CD14-positive monocyte (primary cell): ENCODE measurements at regions not wholly inside any gene's neighbourhood (a gene's known extent, or its start where the extent isn't known, plus 50 kb on each side); places are given as distances from the start of the nearest gene placed in this dataset.
"Not testable (repeated sequence)": the region's sequence is repeated elsewhere in the genome, so short reads cannot be mapped to it uniquely, and the experiment has no call there.

Source experiments
- DNase-seq, 3 donors: peaks; one replicate each; pipeline ENCODE4 v3.0.0-alpha.2; 2011 to 2022
- H2AFZ ChIP-seq: 2 replicates; pipeline ENCODE4 v1.6.0; 2012; ENCODE audit warnings: mild to moderate bottlenecking, low read depth, low read length, inconsistent platforms; ENCODE audit not compliant: insufficient read depth, poor library complexity, severe bottlenecking
- H3K27ac ChIP-seq, 2 donors: 1 replicate in 1 of 2; 2 replicates in 1 of 2; pipeline ENCODE4 v1.5.1; 2012 to 2013; ENCODE audit warnings: low read length in 2 of 2, control low read depth in 1 of 2, inconsistent platforms in 1 of 2, low read depth in 1 of 2, mild to moderate bottlenecking in 1 of 2
- H3K27me3 ChIP-seq, 2 donors: one replicate each; pipeline versions ENCODE4 v1.6.0 to v1.6.1; 2011 to 2013; ENCODE audit warnings: low read length in 2 of 2; ENCODE audit not compliant: control insufficient read depth in 2 of 2, insufficient read depth in 2 of 2
- H3K36me3 ChIP-seq, 2 donors: replicated peaks in 1 of 2; 1 replicate in 1 of 2; 2 replicates in 1 of 2; pipeline versions ENCODE4 v1.5.1 to v1.6.1; 2012 to 2013; ENCODE audit warnings: low read length in 2 of 2, control low read depth in 1 of 2, inconsistent platforms in 1 of 2, mild to moderate bottlenecking in 1 of 2; ENCODE audit not compliant: insufficient read depth in 2 of 2, control insufficient read depth in 1 of 2
- H3K4me1 ChIP-seq, 2 donors: 1 replicate in 1 of 2; 2 replicates in 1 of 2; pipeline versions ENCODE4 v1.5.1 to v1.6.1; 2012 to 2013; ENCODE audit warnings: low read length in 2 of 2, control low read depth in 1 of 2, inconsistent platforms in 1 of 2, mild to moderate bottlenecking in 1 of 2, moderate library complexity in 1 of 2; ENCODE audit not compliant: insufficient read depth in 2 of 2, control insufficient read depth in 1 of 2
- H3K4me2 ChIP-seq: replicated peaks from 2 replicates; pipeline ENCODE3; 2012; ENCODE audit warnings: low read length, moderate library complexity, mild to moderate bottlenecking; ENCODE audit not compliant: poor library complexity, severe bottlenecking; ENCODE audit errors: extremely low read depth
- H3K4me3 ChIP-seq, 3 experiments: fragments of 200-600 bp in 1 of 3; sonication (generic) in 1 of 3; replicated peaks in 1 of 3; 1 replicate in 2 of 3; 2 replicates in 1 of 3; pipeline ENCODE4 v1.5.1; 2011 to 2013; ENCODE audit warnings: low read length in 3 of 3, mild to moderate bottlenecking in 3 of 3, control low read depth in 2 of 3, low read depth in 2 of 3, inconsistent platforms in 1 of 3, moderate library complexity in 1 of 3
- H3K79me2 ChIP-seq: 2 replicates; pipeline ENCODE4 v1.6.0; 2012; ENCODE audit warnings: mild to moderate bottlenecking, control low read depth, inconsistent platforms, low read length, moderate library complexity; ENCODE audit not compliant: insufficient read depth
- H3K9ac ChIP-seq: 2 replicates; pipeline ENCODE4 v1.6.0; 2017; ENCODE audit warnings: low read length, mild to moderate bottlenecking; ENCODE audit not compliant: insufficient read depth, poor library complexity, severe bottlenecking
- H3K9me3 ChIP-seq, 2 donors: replicated peaks in 1 of 2; 1 replicate in 1 of 2; 2 replicates in 1 of 2; pipeline versions ENCODE4 v1.5.1 to v1.6.1; 2012 to 2013; ENCODE audit warnings: low read length in 2 of 2, control low read depth in 1 of 2; ENCODE audit not compliant: control insufficient read depth in 1 of 2, insufficient read depth in 1 of 2
- H4K20me1 ChIP-seq: 2 replicates; pipeline ENCODE4 v1.6.0; 2012; ENCODE audit warnings: mild to moderate bottlenecking, low read length, control low read depth, moderate library complexity; ENCODE audit not compliant: insufficient read depth
- H3K27ac Mint-ChIP-seq, 7 donors: one replicate each; pipeline ENCODE4 v1.8.0; 2020; ENCODE audit warnings: mild to moderate bottlenecking in 7 of 7, mixed read lengths in 7 of 7, moderate library complexity in 6 of 7, inconsistent platforms in 2 of 7
- H3K27me3 Mint-ChIP-seq, 3 donors: one replicate each; pipeline ENCODE4 v1.8.0; 2021 to 2022; ENCODE audit warnings: low read depth in 3 of 3, mild to moderate bottlenecking in 3 of 3, mixed read lengths in 3 of 3, moderate library complexity in 3 of 3, inconsistent platforms in 1 of 3
- H3K36me3 Mint-ChIP-seq, 2 donors: one replicate each; pipeline ENCODE4 v1.8.0; 2020; ENCODE audit warnings: mixed read lengths in 2 of 2, inconsistent platforms in 1 of 2, mild to moderate bottlenecking in 1 of 2
- H3K4me1 Mint-ChIP-seq: one replicate; pipeline ENCODE4 v1.8.0; 2020; ENCODE audit warnings: mild to moderate bottlenecking, mixed read lengths
- H3K4me3 Mint-ChIP-seq, 2 donors: one replicate each; pipeline ENCODE4 v1.8.0; 2020; ENCODE audit warnings: mild to moderate bottlenecking in 2 of 2, mixed read lengths in 2 of 2, moderate library complexity in 1 of 2
- H3K9me3 Mint-ChIP-seq, 7 donors: one replicate each; pipeline ENCODE4 v1.8.0; 2020 to 2022; ENCODE audit warnings: mixed read lengths in 7 of 7, mild to moderate bottlenecking in 6 of 7, moderate library complexity in 6 of 7, inconsistent platforms in 2 of 7
- WGBS: methylation state at CpG from one replicate; pipeline ENCODE4 v1.1.5; 2013; ENCODE audit warnings: missing lambda C conversion rate; ENCODE audit not compliant: insufficient coverage; 5-methylcytosine and 5-hydroxymethylcytosine counted together
- intact Hi-C, 2 donors: fragments of 100-400 bp; cut with micrococcal nuclease; formaldehyde crosslinking; loops; one replicate each; pipeline versions ENCODE4 v1.15.0 to v1.15.1; 2023

GRCh38 chr9:61817127-61817705 lies 627.4 kb downstream of the SPATA31A7 start:
- H3K27me3 Mint-ChIP-seq, H3K4me2 ChIP-seq, H3K79me2 ChIP-seq, H3K9me3 ChIP-seq, H2AFZ ChIP-seq, intact Hi-C loops, H3K27me3 ChIP-seq, H3K36me3 Mint-ChIP-seq, H3K36me3 ChIP-seq, H3K4me3 Mint-ChIP-seq, H4K20me1 ChIP-seq, H3K27ac Mint-ChIP-seq, DNase-seq, H3K27ac ChIP-seq, H3K4me1 Mint-ChIP-seq, H3K4me1 ChIP-seq, H3K9ac ChIP-seq, H3K4me3 ChIP-seq, H3K9me3 Mint-ChIP-seq: not testable (repeated sequence)
- no CpG with 5 or more reads among the region's 4 CpGs for WGBS

- H3K4me3 Mint-ChIP-seq, H2AFZ ChIP-seq, H3K4me3 ChIP-seq, H3K9me3 Mint-ChIP-seq, H3K4me1 Mint-ChIP-seq, DNase-seq, H3K27me3 Mint-ChIP-seq, H3K79me2 ChIP-seq, H3K27ac ChIP-seq, H3K9me3 ChIP-seq, H3K4me1 ChIP-seq, H4K20me1 ChIP-seq, H3K36me3 Mint-ChIP-seq, H3K27ac Mint-ChIP-seq, H3K9ac ChIP-seq, H3K27me3 ChIP-seq, intact Hi-C loops, H3K4me2 ChIP-seq, H3K36me3 ChIP-seq: not testable (repeated sequence)
- WGBS = no CpG with 5 or more reads among the region's 40 CpGs
Observed at GRCh38 chr9:61853624-61854259, 663.9 kb downstream of the SPATA31A7 start.

GRCh38 chr9:61854260-61854640 lies 664.4 kb downstream of the SPATA31A7 start:
- DNase-seq, H3K4me1 ChIP-seq, H3K36me3 Mint-ChIP-seq, H3K9me3 ChIP-seq, H3K4me1 Mint-ChIP-seq, H3K4me3 Mint-ChIP-seq, H3K9me3 Mint-ChIP-seq, H3K27ac Mint-ChIP-seq, intact Hi-C loops, H3K4me2 ChIP-seq, H3K4me3 ChIP-seq, H3K36me3 ChIP-seq, H4K20me1 ChIP-seq, H3K27ac ChIP-seq, H3K9ac ChIP-seq, H3K27me3 Mint-ChIP-seq, H2AFZ ChIP-seq, H3K79me2 ChIP-seq, H3K27me3 ChIP-seq: not testable (repeated sequence)
- no CpG with 5 or more reads among the region's 21 CpGs for WGBS

GRCh38 chr9:61856283-61856682 lies 666.4 kb downstream of the SPATA31A7 start:
- H3K9me3 ChIP-seq, H3K4me2 ChIP-seq, H3K4me3 ChIP-seq, H3K4me1 Mint-ChIP-seq, H3K4me3 Mint-ChIP-seq, H3K27ac Mint-ChIP-seq, H3K79me2 ChIP-seq, H3K36me3 ChIP-seq, DNase-seq, H3K36me3 Mint-ChIP-seq, H3K9ac ChIP-seq, H3K9me3 Mint-ChIP-seq, H4K20me1 ChIP-seq, H3K27me3 ChIP-seq, H3K27me3 Mint-ChIP-seq, H3K4me1 ChIP-seq, H2AFZ ChIP-seq, H3K27ac ChIP-seq, intact Hi-C loops: not testable (repeated sequence)
- no CpG with 5 or more reads among the region's 33 CpGs for WGBS
